A549 (cell line): ENCODE measurements at regions not wholly inside any gene's neighbourhood (a gene's known extent, or its start where the extent isn't known, plus 50 kb on each side); places are given as distances from the start of the nearest gene placed in this dataset.

Source experiments
- ATAC-seq, 2 experiments: fragments of 200-7000 bp in 1 of 2; fragments of >200 bp in 1 of 2; cut with Nextera tagmentation in 1 of 2; cut with Tn5 transposase in 1 of 2; 3 replicates each; pipeline versions ENCODE4 v1.8.0 to v1.9.1; 2018 to 2020; ENCODE audit warnings: mild to moderate bottlenecking in 1 of 2, moderate library complexity in 1 of 2
- CTCF ChIA-PET: fragments of 300-600 bp; sonication (Branson Sonifier 250); formaldehyde crosslinking; extraction: SDS; loops from one replicate; lab custom pipeline; 2021; ENCODE audit warnings: antibody characterized with exemption, inconsistent platforms; lab: Yijun Ruan, JAX
- POLR2A ChIA-PET: fragments of 350-600 bp; formaldehyde crosslinking; extraction: SDS; loops from one replicate; lab custom pipeline; 2021; ENCODE audit warnings: antibody characterized with exemption, inconsistent platforms; lab: Yijun Ruan, JAX
- DNase-seq, 2 experiments: peaks; one replicate each; pipeline versions ENCODE4 v3.0.0 to v3.0.0-alpha.2; 2011 to 2016; ENCODE audit warnings: low read depth in 1 of 2, low spot score in 1 of 2
- FAIRE-seq: peaks from 2 replicates; lab custom pipeline; 2011; peaks lifted over from hg19 to GRCh38; lab: Jason Lieb, UNC
- H3K27ac ChIP-seq, 2 experiments: fragments of >200 bp; sonication (Bioruptor Twin); formaldehyde crosslinking; 3 replicates each; pipeline ENCODE4 v1.5.1; 2016 to 2017
- H3K4me1 ChIP-seq: fragments of >200 bp; sonication (Bioruptor Twin); formaldehyde crosslinking; 3 replicates; pipeline ENCODE4 v1.6.1; 2016
- H3K4me2 ChIP-seq: fragments of >200 bp; sonication (Bioruptor Twin); formaldehyde crosslinking; 3 replicates; pipeline ENCODE4 v1.6.1; 2016
- H3K4me3 ChIP-seq: fragments of >200 bp; sonication (Bioruptor Twin); formaldehyde crosslinking; 3 replicates; pipeline ENCODE4 v1.5.1; 2016
- H3K9me3 ChIP-seq: fragments of >200 bp; sonication (Bioruptor Twin); formaldehyde crosslinking; 3 replicates; pipeline ENCODE4 v1.6.1; 2016
- BHLHE40 ChIP-seq: IDR thresholded peaks from 2 replicates; pipeline ENCODE4 v1.6.1; 2012; ENCODE audit warnings: low read depth, low read length, inconsistent platforms
- EHMT2 ChIP-seq: fragments of 200-600 bp; sonication (generic); IDR thresholded peaks from 2 replicates; pipeline ENCODE4 v1.6.1; 2016; ENCODE audit warnings: antibody characterized with exemption, low read depth, mild to moderate bottlenecking, moderate library complexity
- EP300 ChIP-seq, 2 experiments: fragments of >200 bp; sonication (Bioruptor Twin); formaldehyde crosslinking; IDR thresholded peaks; 2 replicates in 1 of 2; 3 replicates in 1 of 2; pipeline ENCODE4 v1.6.1; 2016 to 2017
- FOSL2 ChIP-seq, 2 experiments: fragments of 450-650 bp in 1 of 2; fragments of >200 bp in 1 of 2; sonication (Bioruptor Twin) in 1 of 2; formaldehyde crosslinking; IDR thresholded peaks; 2 replicates each; pipeline versions ENCODE4 v1.5.0 to v1.6.1; 2016 to 2020; ENCODE audit warnings: mild to moderate bottlenecking in 1 of 2, moderate library complexity in 1 of 2
- FOXS1 ChIP-seq: fragments of 250-450 bp; sonication (Bioruptor Pico); IDR thresholded peaks from 2 replicates; pipeline ENCODE4 v1.5.0; 2020; ENCODE audit warnings: mild to moderate bottlenecking, moderate library complexity
- GATA3 ChIP-seq: IDR thresholded peaks from 2 replicates; pipeline ENCODE4 v1.6.1; 2012; ENCODE audit warnings: borderline replicate concordance
- HDAC2 ChIP-seq: fragments of 200-600 bp; sonication (generic); IDR thresholded peaks from 2 replicates; pipeline ENCODE4 v1.6.1; 2016
- HOXA7 ChIP-seq: fragments of 250-450 bp; sonication (Bioruptor Pico); IDR thresholded peaks from 2 replicates; pipeline ENCODE4 v1.5.0; 2020; ENCODE audit warnings: mild to moderate bottlenecking, moderate library complexity
- HOXB13 ChIP-seq: fragments of 250-450 bp; sonication (Bioruptor Pico); IDR thresholded peaks from 2 replicates; pipeline ENCODE4 v1.5.0; 2020; ENCODE audit warnings: low read depth, mild to moderate bottlenecking, moderate library complexity
- HOXB5 ChIP-seq: fragments of 250-450 bp; sonication (Bioruptor Pico); IDR thresholded peaks from 2 replicates; pipeline ENCODE4 v1.5.0; 2020; ENCODE audit warnings: mild to moderate bottlenecking, moderate library complexity
- JUN ChIP-seq, 2 experiments: fragments of >200 bp; sonication (Bioruptor Twin); formaldehyde crosslinking; IDR thresholded peaks; 2 replicates in 1 of 2; 3 replicates in 1 of 2; pipeline ENCODE4 v1.6.1; 2016 to 2017
- JUNB ChIP-seq: fragments of >200 bp; sonication (Bioruptor Twin); formaldehyde crosslinking; IDR thresholded peaks from 2 replicates; pipeline ENCODE4 v1.6.1; 2016
- MAFK ChIP-seq: fragments of 450-650 bp; IDR thresholded peaks from 2 replicates; pipeline ENCODE4 v1.6.1; 2014; ENCODE audit not compliant: partially characterized antibody
- MAZ ChIP-seq: fragments of 150-350 bp; IDR thresholded peaks from 2 replicates; pipeline ENCODE4 v1.6.1; 2014; ENCODE audit warnings: antibody characterized with exemption, low read depth, low read length, borderline replicate concordance
- NFE2L2 ChIP-seq: fragments of 150-350 bp; conservative IDR thresholded peaks from 2 replicates; pipeline ENCODE4 v1.6.1; 2014; ENCODE audit warnings: low read length
- POLR2AphosphoS2 ChIP-seq: conservative IDR thresholded peaks from 2 replicates; pipeline ENCODE4 v1.6.1; 2012; ENCODE audit warnings: low read length, improper control_type of control experiment, inconsistent platforms
- RAD21 ChIP-seq, 2 experiments: fragments of >200 bp in 1 of 2; sonication (Bioruptor Twin) in 1 of 2; formaldehyde crosslinking in 1 of 2; IDR thresholded peaks in 1 of 2; conservative IDR thresholded peaks in 1 of 2; 2 replicates in 1 of 2; 3 replicates in 1 of 2; pipeline ENCODE4 v1.6.1; 2012 to 2018; ENCODE audit warnings: inconsistent platforms in 1 of 2
- RARB ChIP-seq: fragments of 250-450 bp; sonication (Bioruptor Pico); IDR thresholded peaks from 2 replicates; pipeline ENCODE4 v1.8.0; 2021; ENCODE audit warnings: mild to moderate bottlenecking, moderate library complexity
- RFX5 ChIP-seq: fragments of 450-650 bp; IDR thresholded peaks from 2 replicates; pipeline ENCODE4 v1.7.1; 2014; ENCODE audit warnings: antibody characterized with exemption, mild to moderate bottlenecking, moderate library complexity
- SMC3 ChIP-seq: fragments of >200 bp; sonication (Bioruptor Twin); formaldehyde crosslinking; IDR thresholded peaks from 3 replicates; pipeline ENCODE4 v1.6.1; 2018; ENCODE audit warnings: inconsistent platforms
- ZFP36 ChIP-seq: fragments of 450-650 bp; IDR thresholded peaks from 2 replicates; pipeline ENCODE4 v1.6.1; 2014; ENCODE audit warnings: borderline replicate concordance; ENCODE audit not compliant: partially characterized antibody
- WGBS: methylation state at CpG from one replicate; pipeline ENCODE4 v1.1.6; 2017; ENCODE audit errors: missing lambda C conversion rate; 5-methylcytosine and 5-hydroxymethylcytosine counted together
- TF ChIP-seq, protein P1 (sequence below): fragments of 250-450 bp; sonication (Bioruptor Pico); IDR thresholded peaks from 2 replicates; pipeline ENCODE4 v1.5.0; 2020; ENCODE audit warnings: low read depth, mild to moderate bottlenecking, moderate library complexity
- TF ChIP-seq, protein P2 (sequence below): IDR thresholded peaks from 2 replicates; pipeline ENCODE4 v1.6.1; 2012
- TF ChIP-seq, protein P3 (sequence below): IDR thresholded peaks from 2 replicates; pipeline ENCODE4 v1.6.1; 2012; ENCODE audit warnings: low read depth, borderline replicate concordance
- TF ChIP-seq, protein P4 (sequence below): fragments of >200 bp; sonication (Bioruptor Twin); formaldehyde crosslinking; IDR thresholded peaks from 2 replicates; pipeline ENCODE4 v1.6.1; 2016
- TF ChIP-seq, protein P5 (sequence below): fragments of 450-650 bp; IDR thresholded peaks from 2 replicates; pipeline ENCODE4 v1.6.1; 2014; ENCODE audit warnings: antibody characterized with exemption
- TF ChIP-seq, protein P6 (sequence below): fragments of 250-450 bp; sonication (Bioruptor Pico); IDR thresholded peaks from 2 replicates; pipeline ENCODE4 v1.5.0; 2021; ENCODE audit warnings: mild to moderate bottlenecking, moderate library complexity, borderline replicate concordance

DNA sequence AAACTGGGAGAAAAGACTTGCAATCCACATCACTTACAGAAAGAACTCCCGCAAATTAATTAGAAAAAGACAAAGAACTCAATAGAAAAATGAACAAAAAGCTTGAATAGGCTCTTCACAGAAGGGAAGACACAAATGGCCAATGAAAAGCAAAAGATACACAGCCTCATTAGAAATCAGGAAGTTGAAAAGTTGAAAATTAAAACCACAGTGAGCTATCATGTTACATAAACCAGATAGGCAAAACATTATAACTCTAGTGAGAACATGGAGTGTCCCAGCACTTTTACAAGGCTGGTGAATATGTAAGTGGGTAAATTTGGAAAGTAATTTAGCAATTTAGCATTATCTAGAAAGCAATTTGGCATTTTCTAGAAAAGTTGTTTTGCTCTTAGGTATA is 158.4 kb upstream of the RASSF8 start:
- ChIA-PET CTCF (no interaction called here), POLR2A (no interaction called here)
- FAIRE-seq (no peak), ATAC-seq (no peak), DNase-seq (no peak)
- Histone ChIP-seq H3K4me3 (no peak overlapping the region), H3K4me2 (no peak overlapping the region), H3K9me3 (no peaks in the 10 kb centered on the region), H3K27ac (no peak overlapping the region), H3K4me1 (no peaks in the 10 kb centered on the region)
- 78% methylated on average over 1 of the region's 1 CpG for WGBS
- TF ChIP-seq, protein P1, sequence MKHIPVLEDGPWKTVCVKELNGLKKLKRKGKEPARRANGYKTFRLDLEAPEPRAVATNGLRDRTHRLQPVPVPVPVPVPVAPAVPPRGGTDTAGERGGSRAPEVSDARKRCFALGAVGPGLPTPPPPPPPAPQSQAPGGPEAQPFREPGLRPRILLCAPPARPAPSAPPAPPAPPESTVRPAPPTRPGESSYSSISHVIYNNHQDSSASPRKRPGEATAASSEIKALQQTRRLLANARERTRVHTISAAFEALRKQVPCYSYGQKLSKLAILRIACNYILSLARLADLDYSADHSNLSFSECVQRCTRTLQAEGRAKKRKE = no peak
- no peak for TF ChIP-seq HDAC2
- no peak for TF ChIP-seq FOSL2 (IDR thresholded peaks at IDR 0.05)
- no peak for TF ChIP-seq FOSL2 (CRISPR knock-in tag; IDR thresholded peaks at IDR 0.05)
- TF ChIP-seq JUN (IDR thresholded peaks at IDR 0.05) = no peak
- TF ChIP-seq EHMT2 = no peak
- TF ChIP-seq MAFK = no peak
- TF ChIP-seq HOXB5 (CRISPR knock-in tag) = no peak
- TF ChIP-seq HOXA7 (CRISPR knock-in tag) = no peak
- TF ChIP-seq FOXS1 (CRISPR knock-in tag) = no peak
- TF ChIP-seq, protein P2, sequence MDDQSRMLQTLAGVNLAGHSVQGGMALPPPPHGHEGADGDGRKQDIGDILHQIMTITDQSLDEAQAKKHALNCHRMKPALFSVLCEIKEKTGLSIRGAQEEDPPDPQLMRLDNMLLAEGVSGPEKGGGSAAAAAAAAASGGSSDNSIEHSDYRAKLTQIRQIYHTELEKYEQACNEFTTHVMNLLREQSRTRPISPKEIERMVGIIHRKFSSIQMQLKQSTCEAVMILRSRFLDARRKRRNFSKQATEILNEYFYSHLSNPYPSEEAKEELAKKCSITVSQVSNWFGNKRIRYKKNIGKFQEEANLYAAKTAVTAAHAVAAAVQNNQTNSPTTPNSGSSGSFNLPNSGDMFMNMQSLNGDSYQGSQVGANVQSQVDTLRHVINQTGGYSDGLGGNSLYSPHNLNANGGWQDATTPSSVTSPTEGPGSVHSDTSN = no peak
- no peak for TF ChIP-seq RAD21 (conservative IDR thresholded peaks at IDR 0.05 in 1 of 2, IDR thresholded peaks at IDR 0.05 in 1 of 2)
- TF ChIP-seq, protein P3, sequence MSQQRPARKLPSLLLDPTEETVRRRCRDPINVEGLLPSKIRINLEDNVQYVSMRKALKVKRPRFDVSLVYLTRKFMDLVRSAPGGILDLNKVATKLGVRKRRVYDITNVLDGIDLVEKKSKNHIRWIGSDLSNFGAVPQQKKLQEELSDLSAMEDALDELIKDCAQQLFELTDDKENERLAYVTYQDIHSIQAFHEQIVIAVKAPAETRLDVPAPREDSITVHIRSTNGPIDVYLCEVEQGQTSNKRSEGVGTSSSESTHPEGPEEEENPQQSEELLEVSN = no peak
- TF ChIP-seq, protein P4, sequence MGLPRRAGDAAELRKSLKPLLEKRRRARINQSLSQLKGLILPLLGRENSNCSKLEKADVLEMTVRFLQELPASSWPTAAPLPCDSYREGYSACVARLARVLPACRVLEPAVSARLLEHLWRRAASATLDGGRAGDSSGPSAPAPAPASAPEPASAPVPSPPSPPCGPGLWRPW = no peak
- no peak for TF ChIP-seq JUNB
- TF ChIP-seq, protein P5, sequence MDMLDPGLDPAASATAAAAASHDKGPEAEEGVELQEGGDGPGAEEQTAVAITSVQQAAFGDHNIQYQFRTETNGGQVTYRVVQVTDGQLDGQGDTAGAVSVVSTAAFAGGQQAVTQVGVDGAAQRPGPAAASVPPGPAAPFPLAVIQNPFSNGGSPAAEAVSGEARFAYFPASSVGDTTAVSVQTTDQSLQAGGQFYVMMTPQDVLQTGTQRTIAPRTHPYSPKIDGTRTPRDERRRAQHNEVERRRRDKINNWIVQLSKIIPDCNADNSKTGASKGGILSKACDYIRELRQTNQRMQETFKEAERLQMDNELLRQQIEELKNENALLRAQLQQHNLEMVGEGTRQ = no peak
- no peak for TF ChIP-seq BHLHE40
- TF ChIP-seq SMC3 = no peak
- TF ChIP-seq EP300 (IDR thresholded peaks at IDR 0.05) = no peak

DNA sequence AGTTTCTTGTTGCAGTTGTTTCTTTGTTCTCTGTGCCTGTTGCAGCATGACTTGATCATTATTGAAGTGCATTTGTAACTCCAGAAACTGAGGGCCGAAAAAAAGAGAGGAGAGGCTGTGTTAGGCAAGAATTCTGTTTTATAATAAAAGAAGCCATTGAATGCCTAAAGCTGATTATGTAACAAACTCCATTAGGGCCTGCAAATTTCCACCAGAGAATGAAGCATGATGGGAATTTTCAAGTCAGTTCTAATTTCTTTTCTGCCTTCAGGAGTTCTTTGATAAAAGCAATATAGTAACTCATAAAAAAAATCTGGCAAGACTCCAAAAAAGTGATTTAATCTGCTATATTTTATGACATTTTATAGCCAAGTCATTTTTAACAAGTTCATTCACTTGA is 156.7 kb upstream of the RASSF8 start:
- H3K4me1 ChIP-seq = no peaks in the 10 kb centered on the region
- H3K4me2 ChIP-seq = no peak overlapping the region
- FAIRE-seq (no peak), DNase-seq (no peak), ATAC-seq (no peak)
- no peak overlapping the region for H3K27ac ChIP-seq
- H3K4me3 ChIP-seq = no peak overlapping the region
- no peak for TF ChIP-seq NFE2L2
- TF ChIP-seq, protein P3 = no peak
- CTCF ChIA-PET = no interaction called here
- H3K9me3 ChIP-seq = no peaks in the 10 kb centered on the region
- POLR2A ChIA-PET = no interaction called here
- 15% methylated on average over 1 of the region's 1 CpG for WGBS

DNA sequence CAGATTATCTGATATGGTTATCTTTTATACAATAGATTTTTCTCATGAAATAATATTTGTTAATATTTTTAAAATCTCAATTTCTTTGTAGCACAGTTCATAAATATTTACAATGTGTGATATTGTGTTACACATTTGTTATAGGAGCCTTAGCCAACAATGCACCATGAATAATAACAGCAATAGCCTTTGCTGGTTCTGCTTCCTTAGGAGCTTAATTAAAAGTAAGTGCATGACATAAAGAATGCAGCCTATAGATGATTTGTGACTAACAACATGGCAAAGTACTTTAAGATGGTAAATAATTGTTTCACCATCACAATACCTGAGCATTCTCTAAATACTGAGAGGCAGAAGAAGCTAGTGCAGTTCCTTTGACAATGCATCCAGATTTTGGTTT is 156.3 kb upstream of the RASSF8 start:
- TF ChIP-seq RFX5 (no peak), MAZ (no peak), POLR2AphosphoS2 (no peak), EP300 (IDR thresholded peaks at IDR 0.05) (no peak), HOXB5 (CRISPR knock-in tag) (no peak), ZFP36 (no peak), GATA3 (no peak), NFE2L2 (no peak), HOXB13 (CRISPR knock-in tag) (no peak), JUN (IDR thresholded peaks at IDR 0.05) (no peak), MAFK (no peak), RARB (CRISPR knock-in tag) (no peak)
- TF ChIP-seq, protein P6, sequence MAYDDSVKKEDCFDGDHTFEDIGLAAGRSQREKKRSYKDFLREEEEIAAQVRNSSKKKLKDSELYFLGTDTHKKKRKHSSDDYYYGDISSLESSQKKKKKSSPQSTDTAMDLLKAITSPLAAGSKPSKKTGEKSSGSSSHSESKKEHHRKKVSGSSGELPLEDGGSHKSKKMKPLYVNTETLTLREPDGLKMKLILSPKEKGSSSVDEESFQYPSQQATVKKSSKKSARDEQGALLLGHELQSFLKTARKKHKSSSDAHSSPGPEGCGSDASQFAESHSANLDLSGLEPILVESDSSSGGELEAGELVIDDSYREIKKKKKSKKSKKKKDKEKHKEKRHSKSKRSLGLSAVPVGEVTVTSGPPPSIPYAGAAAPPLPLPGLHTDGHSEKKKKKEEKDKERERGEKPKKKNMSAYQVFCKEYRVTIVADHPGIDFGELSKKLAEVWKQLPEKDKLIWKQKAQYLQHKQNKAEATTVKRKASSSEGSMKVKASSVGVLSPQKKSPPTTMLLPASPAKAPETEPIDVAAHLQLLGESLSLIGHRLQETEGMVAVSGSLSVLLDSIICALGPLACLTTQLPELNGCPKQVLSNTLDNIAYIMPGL (CRISPR knock-in tag) = no peak
- TF ChIP-seq, protein P5 = no peak
- TF ChIP-seq, protein P3 = no peak
- H3K4me1 ChIP-seq = no peaks in the 10 kb centered on the region
- no peak overlapping the region for H3K4me3 ChIP-seq
- FAIRE-seq (no peak), DNase-seq (no peak), ATAC-seq (no peak)
- ChIA-PET POLR2A (no interaction called here), CTCF (no interaction called here)
- no peaks in the 10 kb centered on the region for H3K9me3 ChIP-seq
- H3K4me2 ChIP-seq = no peak overlapping the region
- H3K27ac ChIP-seq = no peak overlapping the region
